OCI-LY7 (cell line): ENCODE measurements at regions not wholly inside any gene's neighbourhood (a gene's known extent, or its start where the extent isn't known, plus 50 kb on each side); places are given as distances from the start of the nearest gene placed in this dataset.

ENCODE experiments used
- BruUV-seq: library from RNA; stranded (reverse); fragments of 400-500 nt; replicated peaks from 2 replicates; lab custom pipeline; 2021; lab: Mats Ljungman, UMichigan
- CTCF ChIA-PET: fragments of 300-600 bp; sonication (Branson Sonifier 250); formaldehyde crosslinking; loops from one replicate; lab custom pipeline; 2022; ENCODE audit warnings: antibody characterized with exemption; ENCODE audit not compliant: unreplicated experiment; lab: Charles Lee
- POLR2A ChIA-PET: fragments of 300-600 bp; sonication (Branson Sonifier 250); formaldehyde crosslinking; loops from one replicate; lab custom pipeline; 2022; ENCODE audit warnings: antibody characterized with exemption; lab: Charles Lee
- DNase-seq: peaks from one replicate; pipeline ENCODE4 v3.0.0-alpha.2; 2015; ENCODE audit warnings: low spot score
- H2AFZ ChIP-seq: fragments of 200-600 bp; sonication (generic), shearing (Covaris generic); 2 replicates; pipeline ENCODE4 v1.6.1; 2014; ENCODE audit warnings: mild to moderate bottlenecking, antibody characterized with exemption, low read length, moderate library complexity
- H3K27ac ChIP-seq: fragments of 200-600 bp; sonication (generic); 2 replicates; pipeline ENCODE4 v1.5.1; 2014; ENCODE audit warnings: mixed run types, low read depth, mild to moderate bottlenecking, moderate library complexity, low read length, inconsistent platforms; ENCODE audit not compliant: poor library complexity, severe bottlenecking
- H3K36me3 ChIP-seq: fragments of 200-600 bp; sonication (generic); 2 replicates; pipeline ENCODE4 v1.6.1; 2014; ENCODE audit warnings: mild to moderate bottlenecking, antibody characterized with exemption, low read length, moderate library complexity, mixed read lengths; ENCODE audit not compliant: insufficient read depth
- H3K4me1 ChIP-seq: fragments of 200-600 bp; sonication (generic); 2 replicates; pipeline ENCODE4 v1.5.1; 2014; ENCODE audit warnings: mild to moderate bottlenecking, low read length; ENCODE audit not compliant: insufficient read depth, poor library complexity, severe bottlenecking
- H3K4me2 ChIP-seq: fragments of 200-600 bp; sonication (generic); 2 replicates; pipeline ENCODE4 v1.6.1; 2014; ENCODE audit warnings: mild to moderate bottlenecking, low read length
- H3K4me3 ChIP-seq: fragments of 200-600 bp; sonication (generic); 2 replicates; pipeline ENCODE4 v1.5.1; 2014; ENCODE audit warnings: mild to moderate bottlenecking, low read depth, low read length; ENCODE audit not compliant: poor library complexity, severe bottlenecking
- H3K79me2 ChIP-seq: fragments of 200-600 bp; sonication (generic); 2 replicates; pipeline ENCODE4 v1.6.1; 2016; ENCODE audit warnings: low read depth, mild to moderate bottlenecking, low read length, moderate library complexity, mixed read lengths; ENCODE audit not compliant: insufficient read depth
- H3K9me2 ChIP-seq: fragments of 200-600 bp; sonication (generic); 2 replicates; pipeline ENCODE4 v1.6.1; 2016; ENCODE audit warnings: mild to moderate bottlenecking, low read length, mixed read lengths; ENCODE audit not compliant: insufficient read depth
- H3K9me3 ChIP-seq: fragments of 200-600 bp; sonication (generic); 2 replicates; pipeline ENCODE4 v1.6.1; 2014; ENCODE audit warnings: mild to moderate bottlenecking, mixed run types, low read length, mixed read lengths
- H4K20me1 ChIP-seq: fragments of 200-600 bp; sonication (generic); 2 replicates; pipeline ENCODE4 v1.6.1; 2014; ENCODE audit warnings: mild to moderate bottlenecking, antibody characterized with exemption, low read length, moderate library complexity, mixed read lengths; ENCODE audit not compliant: insufficient read depth
- EZH2phosphoT487 ChIP-seq: fragments of 200-600 bp; sonication (generic); IDR thresholded peaks from 2 replicates; pipeline ENCODE4 v1.6.1; 2018; ENCODE audit warnings: low read depth, borderline replicate concordance, mild to moderate bottlenecking, mixed run types, antibody characterized with exemption, low read length, moderate library complexity, mixed read lengths
- intact Hi-C: fragments of 100-400 bp; cut with micrococcal nuclease; formaldehyde crosslinking; loops from one replicate; pipeline ENCODE4 v1.10.0; 2022; ENCODE audit not compliant: unreplicated experiment
- TF ChIP-seq, protein P1 (sequence below): fragments of 200-600 bp; sonication (generic); conservative IDR thresholded peaks from 2 replicates; pipeline ENCODE4 v1.5.1; 2014; ENCODE audit warnings: mild to moderate bottlenecking, antibody characterized with exemption, low read length, moderate library complexity, mixed read lengths

DNA sequence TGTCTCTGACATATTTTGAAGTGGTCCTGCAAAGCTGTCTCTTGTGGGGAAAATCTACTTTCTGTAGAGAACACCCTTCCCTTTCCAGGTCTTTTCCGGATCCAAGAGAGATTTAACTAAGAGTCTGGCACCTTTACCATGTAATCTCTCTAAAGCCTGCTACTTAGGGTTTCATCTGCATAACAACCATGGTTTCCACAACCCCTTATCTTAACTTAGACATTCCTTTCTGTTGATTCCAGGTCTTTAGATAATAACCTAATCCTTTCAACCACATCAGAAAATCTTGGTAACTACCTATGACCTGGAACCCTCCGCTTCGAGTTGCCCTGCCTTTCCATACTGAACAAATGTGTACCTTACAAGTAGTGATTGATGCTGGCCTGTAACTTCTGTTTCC, 243.6 kb upstream of the PTER start:
- no peak for DNase-seq
- H3K27ac ChIP-seq, result no peak overlapping the region
- TF ChIP-seq EZH2phosphoT487, result no peak
- TF ChIP-seq, protein P1, sequence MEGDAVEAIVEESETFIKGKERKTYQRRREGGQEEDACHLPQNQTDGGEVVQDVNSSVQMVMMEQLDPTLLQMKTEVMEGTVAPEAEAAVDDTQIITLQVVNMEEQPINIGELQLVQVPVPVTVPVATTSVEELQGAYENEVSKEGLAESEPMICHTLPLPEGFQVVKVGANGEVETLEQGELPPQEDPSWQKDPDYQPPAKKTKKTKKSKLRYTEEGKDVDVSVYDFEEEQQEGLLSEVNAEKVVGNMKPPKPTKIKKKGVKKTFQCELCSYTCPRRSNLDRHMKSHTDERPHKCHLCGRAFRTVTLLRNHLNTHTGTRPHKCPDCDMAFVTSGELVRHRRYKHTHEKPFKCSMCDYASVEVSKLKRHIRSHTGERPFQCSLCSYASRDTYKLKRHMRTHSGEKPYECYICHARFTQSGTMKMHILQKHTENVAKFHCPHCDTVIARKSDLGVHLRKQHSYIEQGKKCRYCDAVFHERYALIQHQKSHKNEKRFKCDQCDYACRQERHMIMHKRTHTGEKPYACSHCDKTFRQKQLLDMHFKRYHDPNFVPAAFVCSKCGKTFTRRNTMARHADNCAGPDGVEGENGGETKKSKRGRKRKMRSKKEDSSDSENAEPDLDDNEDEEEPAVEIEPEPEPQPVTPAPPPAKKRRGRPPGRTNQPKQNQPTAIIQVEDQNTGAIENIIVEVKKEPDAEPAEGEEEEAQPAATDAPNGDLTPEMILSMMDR, result no peak
- H3K4me3 ChIP-seq, result no peak overlapping the region
- POLR2A ChIA-PET, result no interaction called here
- H3K9me2 ChIP-seq, result no peaks in the 10 kb centered on the region
- H3K9me3 ChIP-seq, result no peaks in the 10 kb centered on the region
- no peak overlapping the region for H3K4me2 ChIP-seq
- H2AFZ ChIP-seq, result no peak overlapping the region
- H3K79me2 ChIP-seq, result no peaks in the 10 kb centered on the region
- intact Hi-C loops, result no loop called here
- no peaks in the 10 kb centered on the region for H3K36me3 ChIP-seq
- no TSS peak for BruUV-seq
- CTCF ChIA-PET, result no interaction called here
- H3K4me1 ChIP-seq, result no peaks in the 10 kb centered on the region
- H4K20me1 ChIP-seq, result no peaks in the 10 kb centered on the region

DNA sequence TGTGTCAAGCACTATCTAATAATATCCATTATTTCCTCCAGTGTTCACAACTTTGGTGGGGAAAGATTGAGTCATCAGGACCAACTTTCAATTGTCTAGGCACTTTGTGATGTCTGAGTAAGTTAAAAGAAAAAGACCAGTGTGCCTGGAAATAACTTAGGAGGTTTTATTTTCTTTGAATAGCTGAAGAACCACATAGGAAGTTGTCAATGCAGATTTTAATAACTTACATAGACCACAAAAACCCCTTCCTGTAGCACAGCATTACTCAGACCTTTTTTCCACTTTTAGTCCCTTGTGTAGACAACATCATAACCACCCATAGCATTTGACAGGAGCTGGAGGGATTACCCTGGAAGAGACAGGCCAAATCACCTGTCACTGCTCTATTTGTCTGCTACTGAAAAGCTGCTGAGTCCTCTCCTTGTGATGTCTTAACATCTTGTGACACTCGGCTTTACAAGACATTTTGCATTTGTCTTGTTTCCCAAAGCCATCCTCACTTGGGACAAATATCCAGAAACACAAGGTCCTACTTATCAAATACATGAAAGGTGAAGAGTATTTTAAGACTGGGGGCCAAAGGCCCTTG, 241.5 kb upstream of the PTER start:
- H3K27ac ChIP-seq, result no peak overlapping the region
- TF ChIP-seq EZH2phosphoT487, result no peak
- TF ChIP-seq, protein P1, result no peak
- H3K36me3 ChIP-seq, result no peaks in the 10 kb centered on the region
- no peak overlapping the region for H2AFZ ChIP-seq
- CTCF ChIA-PET, result no interaction called here
- no peaks in the 10 kb centered on the region for H4K20me1 ChIP-seq
- no peak overlapping the region for H3K4me3 ChIP-seq
- no peaks in the 10 kb centered on the region for H3K9me2 ChIP-seq
- POLR2A ChIA-PET, result no interaction called here
- no TSS peak for BruUV-seq
- intact Hi-C loops, result no loop called here
- no peaks in the 10 kb centered on the region for H3K9me3 ChIP-seq
- H3K4me1 ChIP-seq, result no peaks in the 10 kb centered on the region
- DNase-seq, result no peak
- no peak overlapping the region for H3K4me2 ChIP-seq
- no peaks in the 10 kb centered on the region for H3K79me2 ChIP-seq

DNA sequence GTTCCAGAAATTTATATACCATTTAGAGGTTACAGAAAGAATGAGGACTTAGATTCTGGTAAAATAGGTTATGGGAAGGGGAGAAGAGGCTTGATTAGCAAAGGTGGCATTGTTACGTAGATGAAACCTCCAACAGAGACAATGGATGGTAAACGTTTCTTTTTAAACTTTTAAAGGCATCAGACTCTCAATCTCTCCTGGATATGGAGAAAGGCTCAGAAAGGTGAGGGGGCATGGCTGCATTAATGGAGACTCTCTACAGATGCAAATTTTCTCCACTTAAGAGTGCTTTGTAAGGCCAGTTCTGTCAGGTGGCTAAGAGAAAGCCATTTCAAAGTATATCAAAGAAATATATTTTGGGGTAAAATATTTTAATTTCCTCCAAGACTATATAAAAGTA, 240.9 kb upstream of the PTER start:
- H3K27ac ChIP-seq, result no peak overlapping the region
- intact Hi-C loops, result no loop called here
- DNase-seq, result no peak
- no peaks in the 10 kb centered on the region for H3K9me2 ChIP-seq
- H3K9me3 ChIP-seq, result no peaks in the 10 kb centered on the region
- no peaks in the 10 kb centered on the region for H3K36me3 ChIP-seq
- no peak overlapping the region for H3K4me2 ChIP-seq
- no peak overlapping the region for H2AFZ ChIP-seq
- H4K20me1 ChIP-seq, result no peaks in the 10 kb centered on the region
- BruUV-seq, result no TSS peak
- POLR2A ChIA-PET, result no interaction called here
- H3K79me2 ChIP-seq, result no peaks in the 10 kb centered on the region
- no peak overlapping the region for H3K4me3 ChIP-seq
- CTCF ChIA-PET, result no interaction called here
- H3K4me1 ChIP-seq, result no peaks in the 10 kb centered on the region
- TF ChIP-seq EZH2phosphoT487, result no peak
